Neural crest cell (in vitro differentiated cells): ENCODE measurements at regions not wholly inside any gene's neighbourhood (a gene's known extent, or its start where the extent isn't known, plus 50 kb on each side); places are given as distances from the start of the nearest gene placed in this dataset.

Source experiments
- DNase-seq: peaks from one replicate; pipeline ENCODE4 v3.0.0; 2021; ENCODE audit warnings: low read depth, mixed read lengths, low spot score
- H3K27ac Mint-ChIP-seq: one replicate; pipeline ENCODE4 v1.8.0; 2021; ENCODE audit warnings: mild to moderate bottlenecking, mixed read lengths; ENCODE audit not compliant: unreplicated experiment
- H3K27me3 Mint-ChIP-seq: 2 replicates; pipeline ENCODE4 v1.8.0; 2021; ENCODE audit warnings: low read depth, mild to moderate bottlenecking, mixed read lengths
- H3K36me3 Mint-ChIP-seq: 2 replicates; pipeline ENCODE4 v1.8.0; 2021; ENCODE audit warnings: low read depth, mild to moderate bottlenecking, mixed read lengths
- H3K4me1 Mint-ChIP-seq: 2 replicates; pipeline ENCODE4 v1.8.0; 2021; ENCODE audit warnings: mixed read lengths
- H3K4me3 Mint-ChIP-seq: one replicate; pipeline ENCODE4 v1.8.0; 2021; ENCODE audit warnings: mild to moderate bottlenecking, mixed read lengths
- H3K9me3 Mint-ChIP-seq: 2 replicates; pipeline ENCODE4 v1.8.0; 2021; ENCODE audit warnings: mixed read lengths
- CTCF ChIP-seq: fragments of 200-600 bp; sonication (generic); conservative IDR thresholded peaks from 2 replicates; pipeline ENCODE4 v1.5.0; 2021; ENCODE audit warnings: antibody characterized with exemption, mild to moderate bottlenecking

DNA sequence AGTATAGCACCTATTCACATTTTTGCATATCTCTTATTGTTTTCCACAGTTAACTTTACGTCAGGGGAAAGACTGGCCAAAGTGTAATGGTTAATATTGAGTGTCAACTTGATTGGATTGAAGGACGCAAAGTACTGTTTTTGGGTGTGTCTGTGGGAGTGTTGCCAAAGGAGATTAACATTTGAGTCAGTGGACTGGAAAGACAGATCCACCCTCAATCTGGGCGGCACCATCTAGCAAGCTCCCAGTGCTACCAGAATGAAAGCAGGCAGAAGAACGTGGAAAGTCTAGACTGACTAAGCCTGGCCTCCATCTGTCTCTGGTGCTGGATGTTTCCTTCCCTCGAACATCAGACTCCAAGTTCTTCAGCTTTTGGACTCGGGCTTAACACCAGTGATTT lies 1900.7 kb upstream of the RAG2 start:
- no peak overlapping the region for H3K4me3 Mint-ChIP-seq
- H3K4me1 Mint-ChIP-seq: no peaks in the 10 kb centered on the region
- no peaks in the 10 kb centered on the region for H3K36me3 Mint-ChIP-seq
- no peak overlapping the region for H3K27ac Mint-ChIP-seq
- DNase-seq: no peak
- H3K27me3 Mint-ChIP-seq: no peaks in the 10 kb centered on the region
- TF ChIP-seq CTCF: no peak
- no peaks in the 10 kb centered on the region for H3K9me3 Mint-ChIP-seq

DNA sequence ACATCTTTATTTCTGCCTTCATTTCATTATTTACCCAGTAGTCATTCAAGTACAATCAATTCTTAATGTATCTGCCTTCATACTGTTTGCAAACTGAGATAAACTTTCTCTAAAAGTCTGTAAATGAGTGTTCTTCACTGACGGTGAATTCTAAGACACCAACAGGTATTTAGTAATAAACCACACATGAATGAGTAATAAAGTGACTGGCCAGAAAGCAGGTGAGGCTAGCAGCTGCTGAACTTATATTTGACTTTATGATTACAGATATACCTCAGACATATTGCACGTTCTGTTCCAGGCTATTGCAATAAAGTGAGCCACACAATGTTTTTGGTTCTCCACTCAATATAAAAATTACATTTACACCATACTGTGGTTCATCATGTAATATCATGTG lies 1894.0 kb upstream of the RAG2 start:
- DNase-seq: no peak
- no peak overlapping the region for H3K27ac Mint-ChIP-seq
- no peaks in the 10 kb centered on the region for H3K27me3 Mint-ChIP-seq
- H3K4me3 Mint-ChIP-seq: no peak overlapping the region
- H3K4me1 Mint-ChIP-seq: no peaks in the 10 kb centered on the region
- peaks cover 7% of the 10 kb centered on the region for H3K9me3 Mint-ChIP-seq
- no peak for TF ChIP-seq CTCF
- H3K36me3 Mint-ChIP-seq: no peaks in the 10 kb centered on the region

GRCh38 chr11:38481391-38481790 lies 1883.4 kb upstream of the RAG2 start:
- TF ChIP-seq CTCF: no peak
- H3K36me3 Mint-ChIP-seq: no peaks in the 10 kb centered on the region
- no peak for DNase-seq
- no peaks in the 10 kb centered on the region for H3K27me3 Mint-ChIP-seq
- no peaks in the 10 kb centered on the region for H3K9me3 Mint-ChIP-seq
- H3K4me3 Mint-ChIP-seq: no peak overlapping the region
- no peaks in the 10 kb centered on the region for H3K4me1 Mint-ChIP-seq
- no peak overlapping the region for H3K27ac Mint-ChIP-seq

DNA sequence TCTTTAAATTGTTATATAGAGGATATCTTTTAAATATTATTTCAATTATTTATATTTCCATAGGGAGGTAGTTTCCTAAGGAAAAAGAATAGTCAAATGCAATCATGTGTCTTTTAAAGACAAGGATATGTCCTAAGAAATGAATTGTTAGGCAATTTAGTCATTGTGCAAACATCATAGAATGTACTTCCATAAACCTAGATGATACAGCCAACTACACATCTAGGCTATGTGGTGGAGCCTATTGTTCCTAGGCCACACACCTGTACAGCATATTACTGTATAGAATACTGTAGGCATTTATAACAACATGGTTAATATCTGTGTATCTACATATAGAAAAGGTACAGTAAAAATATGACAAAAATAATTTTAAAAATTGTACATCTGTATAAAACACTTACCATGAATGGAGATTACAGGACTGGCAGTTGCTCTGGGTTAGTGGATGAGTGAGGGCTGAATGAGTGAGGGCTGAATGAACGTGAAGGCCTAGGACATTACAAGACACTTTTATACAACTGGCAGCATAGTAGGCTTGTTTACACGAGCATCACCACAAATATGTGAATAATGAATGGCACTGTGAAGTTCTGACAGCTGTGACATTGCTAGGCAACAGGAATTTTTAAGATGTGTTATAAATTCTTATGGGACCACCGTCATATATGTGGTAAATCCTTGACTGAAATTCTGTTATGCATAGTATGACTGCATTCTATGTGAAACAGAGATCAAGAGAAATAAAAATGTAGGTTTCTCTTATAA lies 1879.0 kb upstream of the RAG2 start:
- no peak overlapping the region for H3K27ac Mint-ChIP-seq
- H3K9me3 Mint-ChIP-seq: no peaks in the 10 kb centered on the region
- TF ChIP-seq CTCF: no peak

GRCh38 chr11:38461751-38462150 lies 1863.7 kb upstream of the RAG2 start:
- no peak for TF ChIP-seq CTCF

More for the DNA sequence above, 1879.0 kb upstream of the RAG2 start:
- no peak for DNase-seq
- Mint-ChIP-seq H3K4me3 (no peak overlapping the region), H3K36me3 (no peaks in the 10 kb centered on the region), H3K27me3 (no peaks in the 10 kb centered on the region), H3K4me1 (no peaks in the 10 kb centered on the region)

More at GRCh38 chr11:38461751-38462150, 1863.7 kb upstream of the RAG2 start:
- Mint-ChIP-seq H3K36me3 (no peaks in the 10 kb centered on the region), H3K27ac (no peak overlapping the region), H3K27me3 (no peaks in the 10 kb centered on the region), H3K9me3 (no peaks in the 10 kb centered on the region), H3K4me3 (no peak overlapping the region), H3K4me1 (peaks cover 10% of the 10 kb centered on the region)
- DNase-seq: no peak
